Liver (tissue), 8 donors: ENCODE measurements at regions not wholly inside any gene's neighbourhood (a gene's known extent, or its start where the extent isn't known, plus 50 kb on each side); places are given as distances from the start of the nearest gene placed in this dataset.

Source experiments
- DNase-seq: peaks from one replicate; pipeline ENCODE4 v3.0.0-alpha.2; 2017; ENCODE audit warnings: low spot score
- H3K27ac ChIP-seq, 2 donors: one replicate each; pipeline ENCODE4 v1.7.0; 2013; ENCODE audit warnings: inconsistent platforms in 2 of 2, low read length in 2 of 2, control low read depth in 1 of 2, low read depth in 1 of 2, mild to moderate bottlenecking in 1 of 2
- H3K27me3 ChIP-seq, 4 donors: one replicate each; pipeline versions ENCODE4 v1.6.1 to v1.7.0; 2013; ENCODE audit warnings: low read length in 3 of 4, inconsistent platforms in 1 of 4, mild to moderate bottlenecking in 1 of 4, moderate library complexity in 1 of 4; ENCODE audit not compliant: control insufficient read depth in 4 of 4, insufficient read depth in 4 of 4
- H3K36me3 ChIP-seq, 4 donors: one replicate each; pipeline versions ENCODE4 v1.6.1 to v1.7.0; 2013; ENCODE audit warnings: low read length in 3 of 4, mild to moderate bottlenecking in 3 of 4, low read depth in 1 of 4, moderate library complexity in 1 of 4; ENCODE audit not compliant: control insufficient read depth in 4 of 4, insufficient read depth in 3 of 4
- H3K4me1 ChIP-seq, 4 donors: one replicate each; pipeline versions ENCODE4 v1.6.1 to v1.7.0; 2013; ENCODE audit warnings: low read length in 3 of 4, mild to moderate bottlenecking in 3 of 4, moderate library complexity in 1 of 4; ENCODE audit not compliant: control insufficient read depth in 4 of 4, insufficient read depth in 4 of 4
- H3K4me3 ChIP-seq, 3 donors: one replicate each; pipeline versions ENCODE4 v1.6.1 to v1.7.0; 2013; ENCODE audit warnings: low read length in 3 of 3, control low read depth in 1 of 3, low read depth in 1 of 3, mild to moderate bottlenecking in 1 of 3
- H3K9ac ChIP-seq, 2 donors: one replicate each; pipeline ENCODE4 v1.7.0; 2013; ENCODE audit warnings: low read length in 2 of 2, mild to moderate bottlenecking in 2 of 2, moderate library complexity in 2 of 2, control low read depth in 1 of 2, low read depth in 1 of 2
- H3K9me3 ChIP-seq, 4 donors: one replicate each; pipeline versions ENCODE4 v1.6.1 to v1.7.0; 2013; ENCODE audit warnings: low read length in 3 of 4; ENCODE audit not compliant: control insufficient read depth in 4 of 4
- FOXA1 ChIP-seq: IDR thresholded peaks from 2 replicates; pipeline ENCODE4 v1.6.1; 2016; ENCODE audit warnings: antibody characterized with exemption
- FOXA2 ChIP-seq: IDR thresholded peaks from 2 replicates; pipeline ENCODE4 v1.6.1; 2016; ENCODE audit warnings: antibody characterized with exemption
- GABPA ChIP-seq, 2 donors: IDR thresholded peaks in 1 of 2; conservative IDR thresholded peaks in 1 of 2; 2 replicates each; pipeline ENCODE4 v1.6.1; 2016; ENCODE audit warnings: antibody characterized with exemption in 2 of 2, mild to moderate bottlenecking in 1 of 2, moderate library complexity in 1 of 2
- HNF4A ChIP-seq, 2 donors: conservative IDR thresholded peaks; 2 replicates each; pipeline ENCODE4 v1.6.1; 2016; ENCODE audit warnings: antibody characterized with exemption in 2 of 2, mild to moderate bottlenecking in 2 of 2
- HNF4G ChIP-seq: IDR thresholded peaks from 2 replicates; pipeline ENCODE4 v1.6.1; 2016; ENCODE audit warnings: antibody characterized with exemption
- JUND ChIP-seq, 2 donors: IDR thresholded peaks; 2 replicates each; pipeline ENCODE4 v1.6.1; 2016; ENCODE audit warnings: antibody characterized with exemption in 2 of 2
- NR2F2 ChIP-seq: IDR thresholded peaks from 2 replicates; pipeline ENCODE4 v1.6.1; 2016; ENCODE audit warnings: antibody characterized with exemption
- RAD21 ChIP-seq, 2 donors: IDR thresholded peaks; 2 replicates each; pipeline ENCODE4 v1.6.1; 2016; ENCODE audit warnings: antibody characterized with exemption in 2 of 2, mild to moderate bottlenecking in 2 of 2
- RXRA ChIP-seq, 2 donors: IDR thresholded peaks; 2 replicates each; pipeline ENCODE4 v1.6.1; 2017 to 2018; ENCODE audit warnings: antibody characterized with exemption in 2 of 2, mild to moderate bottlenecking in 1 of 2
- SP1 ChIP-seq: IDR thresholded peaks from 2 replicates; pipeline ENCODE4 v1.6.1; 2018; ENCODE audit warnings: antibody characterized with exemption, mild to moderate bottlenecking
- TAF1 ChIP-seq: conservative IDR thresholded peaks from 2 replicates; pipeline ENCODE4 v1.6.1; 2016; ENCODE audit warnings: antibody characterized with exemption, mild to moderate bottlenecking
- YY1 ChIP-seq: IDR thresholded peaks from 2 replicates; pipeline ENCODE4 v1.6.1; 2016; ENCODE audit warnings: antibody characterized with exemption, mild to moderate bottlenecking
- WGBS: extraction: QIAGEN DNeasy Blood & Tissue Kit; methylation state at CpG from one replicate; pipeline ENCODE4 v1.1.7; 2013; 5-methylcytosine and 5-hydroxymethylcytosine counted together
- TF ChIP-seq, protein P1 (sequence below): IDR thresholded peaks from 2 replicates; pipeline ENCODE4 v1.6.1; 2016; ENCODE audit warnings: antibody characterized with exemption, mild to moderate bottlenecking
- TF ChIP-seq, protein P2 (sequence below): IDR thresholded peaks from 2 replicates; pipeline ENCODE4 v1.6.1; 2016; ENCODE audit warnings: antibody characterized with exemption
- TF ChIP-seq, protein P3 (sequence below): IDR thresholded peaks from 2 replicates; pipeline ENCODE4 v1.6.1; 2016; ENCODE audit warnings: antibody characterized with exemption
- TF ChIP-seq, protein P4 (sequence below): fragments of 150-350 bp; IDR thresholded peaks from 2 replicates; pipeline ENCODE4 v1.5.1; 2017; ENCODE audit warnings: improper control_type of control experiment, low read depth, low read length; ENCODE audit not compliant: missing input control
- TF ChIP-seq, protein P5 (sequence below): IDR thresholded peaks from 2 replicates; pipeline ENCODE4 v1.6.1; 2016; ENCODE audit warnings: antibody characterized with exemption
- donor health status: healthy.
- donor health status: healthy.
- donor health status: healthy.
- donor health status: healthy.
- donor health status: healthy.

DNA sequence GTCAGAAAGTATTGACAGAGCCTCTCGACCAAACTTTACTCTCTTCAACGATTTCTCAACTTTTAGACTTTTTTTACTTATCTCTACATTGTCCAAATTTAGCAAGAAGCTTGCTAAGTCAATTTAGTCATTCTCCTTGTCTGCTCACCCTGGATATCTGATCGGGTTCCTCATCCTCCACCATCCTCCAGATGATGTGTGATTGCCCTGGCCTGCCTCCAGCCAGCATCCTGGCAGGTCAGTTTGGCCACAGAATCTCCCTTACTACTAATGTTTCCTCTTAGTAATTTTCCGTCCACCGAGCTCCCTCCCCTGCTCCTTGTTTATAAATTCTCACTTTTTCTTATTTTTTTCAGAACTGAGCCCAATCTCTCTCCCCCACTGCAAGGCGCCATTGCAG lies 167.9 kb upstream of the ZFP42 start:
- WGBS, result 72% methylated on average over 6 of the region's 6 CpGs
- no peaks in the 10 kb centered on the region for H3K4me1 ChIP-seq
- H3K36me3 ChIP-seq, result no peaks in the 10 kb centered on the region
- TF ChIP-seq JUND (IDR thresholded peaks at IDR 0.05) (no peak), HNF4A (conservative IDR thresholded peaks at IDR 0.05) (no peak), RXRA (IDR thresholded peaks at IDR 0.05) (no peak), GABPA (IDR thresholded peaks at IDR 0.05 in 1 of 2, conservative IDR thresholded peaks at IDR 0.05 in 1 of 2) (no peak), RAD21 (IDR thresholded peaks at IDR 0.05) (no peak), YY1 (no peak)
- TF ChIP-seq, protein P1, sequence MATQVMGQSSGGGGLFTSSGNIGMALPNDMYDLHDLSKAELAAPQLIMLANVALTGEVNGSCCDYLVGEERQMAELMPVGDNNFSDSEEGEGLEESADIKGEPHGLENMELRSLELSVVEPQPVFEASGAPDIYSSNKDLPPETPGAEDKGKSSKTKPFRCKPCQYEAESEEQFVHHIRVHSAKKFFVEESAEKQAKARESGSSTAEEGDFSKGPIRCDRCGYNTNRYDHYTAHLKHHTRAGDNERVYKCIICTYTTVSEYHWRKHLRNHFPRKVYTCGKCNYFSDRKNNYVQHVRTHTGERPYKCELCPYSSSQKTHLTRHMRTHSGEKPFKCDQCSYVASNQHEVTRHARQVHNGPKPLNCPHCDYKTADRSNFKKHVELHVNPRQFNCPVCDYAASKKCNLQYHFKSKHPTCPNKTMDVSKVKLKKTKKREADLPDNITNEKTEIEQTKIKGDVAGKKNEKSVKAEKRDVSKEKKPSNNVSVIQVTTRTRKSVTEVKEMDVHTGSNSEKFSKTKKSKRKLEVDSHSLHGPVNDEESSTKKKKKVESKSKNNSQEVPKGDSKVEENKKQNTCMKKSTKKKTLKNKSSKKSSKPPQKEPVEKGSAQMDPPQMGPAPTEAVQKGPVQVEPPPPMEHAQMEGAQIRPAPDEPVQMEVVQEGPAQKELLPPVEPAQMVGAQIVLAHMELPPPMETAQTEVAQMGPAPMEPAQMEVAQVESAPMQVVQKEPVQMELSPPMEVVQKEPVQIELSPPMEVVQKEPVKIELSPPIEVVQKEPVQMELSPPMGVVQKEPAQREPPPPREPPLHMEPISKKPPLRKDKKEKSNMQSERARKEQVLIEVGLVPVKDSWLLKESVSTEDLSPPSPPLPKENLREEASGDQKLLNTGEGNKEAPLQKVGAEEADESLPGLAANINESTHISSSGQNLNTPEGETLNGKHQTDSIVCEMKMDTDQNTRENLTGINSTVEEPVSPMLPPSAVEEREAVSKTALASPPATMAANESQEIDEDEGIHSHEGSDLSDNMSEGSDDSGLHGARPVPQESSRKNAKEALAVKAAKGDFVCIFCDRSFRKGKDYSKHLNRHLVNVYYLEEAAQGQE, result no peak
- TF ChIP-seq, protein P2, sequence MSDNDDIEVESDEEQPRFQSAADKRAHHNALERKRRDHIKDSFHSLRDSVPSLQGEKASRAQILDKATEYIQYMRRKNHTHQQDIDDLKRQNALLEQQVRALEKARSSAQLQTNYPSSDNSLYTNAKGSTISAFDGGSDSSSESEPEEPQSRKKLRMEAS, result no peak
- DNase-seq, result no peak
- peaks cover 0 to 3% (median 0%) of the 10 kb centered on the region in 4 donors for H3K9me3 ChIP-seq
- H3K4me3 ChIP-seq, result no peak overlapping the region
- H3K27me3 ChIP-seq, result no peaks in the 10 kb centered on the region
- H3K9ac ChIP-seq, result no peak overlapping the region
- no peak overlapping the region for H3K27ac ChIP-seq

DNA sequence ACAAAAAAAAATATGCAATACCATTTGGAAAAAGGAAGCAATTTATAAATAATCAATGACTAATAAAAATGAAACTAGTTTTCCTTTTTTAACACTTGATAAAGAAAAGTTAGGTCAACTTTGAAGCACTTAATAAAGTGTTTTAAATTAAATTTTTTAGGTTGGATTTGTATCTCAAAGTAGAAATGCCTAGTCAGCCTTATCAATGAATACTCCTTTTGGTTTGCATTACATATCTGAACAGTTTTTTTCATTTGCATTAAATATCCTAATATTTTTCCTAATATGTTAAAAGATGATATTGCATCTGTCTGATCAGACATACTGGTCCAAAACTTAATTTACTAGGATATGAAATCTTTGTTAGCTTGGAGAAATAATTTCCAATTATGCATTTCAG lies 155.8 kb upstream of the ZFP42 start:
- H3K4me3 ChIP-seq, result no peak overlapping the region
- H3K36me3 ChIP-seq, result no peaks in the 10 kb centered on the region
- DNase-seq, result no peak
- H3K27ac ChIP-seq, result no peak overlapping the region
- TF ChIP-seq FOXA2 (no peak), TAF1 (no peak)
- peaks cover 0 to 4% (median 0%) of the 10 kb centered on the region in 4 donors for H3K27me3 ChIP-seq
- no peak overlapping the region for H3K9ac ChIP-seq
- no peaks in the 10 kb centered on the region for H3K9me3 ChIP-seq
- H3K4me1 ChIP-seq, result no peaks in the 10 kb centered on the region

DNA sequence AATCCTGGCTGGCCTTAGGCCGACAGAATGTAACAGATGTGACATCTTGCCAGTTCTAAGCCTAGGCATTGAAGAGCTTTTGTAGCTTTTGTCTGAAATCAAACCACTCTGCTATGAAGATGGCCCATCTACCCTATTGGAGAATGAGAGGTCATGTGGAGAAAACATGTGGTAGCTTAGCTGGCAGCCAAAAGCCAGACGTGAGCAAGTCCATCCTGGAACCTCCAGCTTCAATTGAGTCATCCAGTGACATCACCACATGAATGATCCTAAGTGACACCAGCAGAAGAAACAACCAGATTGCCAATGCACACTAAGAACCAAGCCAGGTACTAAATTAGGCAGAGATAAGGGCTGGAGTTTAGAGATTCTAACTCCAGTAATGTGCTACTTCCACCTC lies 154.8 kb upstream of the ZFP42 start:
- 58% methylated on average over 2 of the region's 2 CpGs for WGBS
- TF ChIP-seq, protein P2, result no peak
- TF ChIP-seq, protein P3, sequence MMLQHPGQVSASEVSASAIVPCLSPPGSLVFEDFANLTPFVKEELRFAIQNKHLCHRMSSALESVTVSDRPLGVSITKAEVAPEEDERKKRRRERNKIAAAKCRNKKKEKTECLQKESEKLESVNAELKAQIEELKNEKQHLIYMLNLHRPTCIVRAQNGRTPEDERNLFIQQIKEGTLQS, result no peak
- TF ChIP-seq, protein P4, sequence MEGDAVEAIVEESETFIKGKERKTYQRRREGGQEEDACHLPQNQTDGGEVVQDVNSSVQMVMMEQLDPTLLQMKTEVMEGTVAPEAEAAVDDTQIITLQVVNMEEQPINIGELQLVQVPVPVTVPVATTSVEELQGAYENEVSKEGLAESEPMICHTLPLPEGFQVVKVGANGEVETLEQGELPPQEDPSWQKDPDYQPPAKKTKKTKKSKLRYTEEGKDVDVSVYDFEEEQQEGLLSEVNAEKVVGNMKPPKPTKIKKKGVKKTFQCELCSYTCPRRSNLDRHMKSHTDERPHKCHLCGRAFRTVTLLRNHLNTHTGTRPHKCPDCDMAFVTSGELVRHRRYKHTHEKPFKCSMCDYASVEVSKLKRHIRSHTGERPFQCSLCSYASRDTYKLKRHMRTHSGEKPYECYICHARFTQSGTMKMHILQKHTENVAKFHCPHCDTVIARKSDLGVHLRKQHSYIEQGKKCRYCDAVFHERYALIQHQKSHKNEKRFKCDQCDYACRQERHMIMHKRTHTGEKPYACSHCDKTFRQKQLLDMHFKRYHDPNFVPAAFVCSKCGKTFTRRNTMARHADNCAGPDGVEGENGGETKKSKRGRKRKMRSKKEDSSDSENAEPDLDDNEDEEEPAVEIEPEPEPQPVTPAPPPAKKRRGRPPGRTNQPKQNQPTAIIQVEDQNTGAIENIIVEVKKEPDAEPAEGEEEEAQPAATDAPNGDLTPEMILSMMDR, result no peak
- TF ChIP-seq, protein P1, result no peak
- TF ChIP-seq, protein P5, sequence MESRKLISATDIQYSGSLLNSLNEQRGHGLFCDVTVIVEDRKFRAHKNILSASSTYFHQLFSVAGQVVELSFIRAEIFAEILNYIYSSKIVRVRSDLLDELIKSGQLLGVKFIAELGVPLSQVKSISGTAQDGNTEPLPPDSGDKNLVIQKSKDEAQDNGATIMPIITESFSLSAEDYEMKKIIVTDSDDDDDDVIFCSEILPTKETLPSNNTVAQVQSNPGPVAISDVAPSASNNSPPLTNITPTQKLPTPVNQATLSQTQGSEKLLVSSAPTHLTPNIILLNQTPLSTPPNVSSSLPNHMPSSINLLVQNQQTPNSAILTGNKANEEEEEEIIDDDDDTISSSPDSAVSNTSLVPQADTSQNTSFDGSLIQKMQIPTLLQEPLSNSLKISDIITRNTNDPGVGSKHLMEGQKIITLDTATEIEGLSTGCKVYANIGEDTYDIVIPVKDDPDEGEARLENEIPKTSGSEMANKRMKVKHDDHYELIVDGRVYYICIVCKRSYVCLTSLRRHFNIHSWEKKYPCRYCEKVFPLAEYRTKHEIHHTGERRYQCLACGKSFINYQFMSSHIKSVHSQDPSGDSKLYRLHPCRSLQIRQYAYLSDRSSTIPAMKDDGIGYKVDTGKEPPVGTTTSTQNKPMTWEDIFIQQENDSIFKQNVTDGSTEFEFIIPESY, result no peak
- TF ChIP-seq RAD21 (IDR thresholded peaks at IDR 0.05) (no peak), FOXA1 (no peak), FOXA2 (no peak), HNF4A (conservative IDR thresholded peaks at IDR 0.05) (no peak), SP1 (no peak), JUND (IDR thresholded peaks at IDR 0.05) (no peak), YY1 (no peak), NR2F2 (no peak), HNF4G (no peak), GABPA (IDR thresholded peaks at IDR 0.05 in 1 of 2, conservative IDR thresholded peaks at IDR 0.05 in 1 of 2) (no peak)

More for the DNA sequence above, 154.8 kb upstream of the ZFP42 start:
- no peaks in the 10 kb centered on the region for H3K36me3 ChIP-seq
- H3K9me3 ChIP-seq, result no peaks in the 10 kb centered on the region
- no peak overlapping the region for H3K27ac ChIP-seq
- no peaks in the 10 kb centered on the region for H3K4me1 ChIP-seq
- no peak for DNase-seq
- H3K27me3 ChIP-seq, result peaks cover 0 to 4% (median 0%) of the 10 kb centered on the region in 4 donors
- no peak overlapping the region for H3K4me3 ChIP-seq
- H3K9ac ChIP-seq, result no peak overlapping the region
